ENCODE measurements at regions not wholly inside any gene's neighbourhood (a gene's known extent, or its start where the extent isn't known, plus 50 kb on each side); places are given as distances from the start of the nearest gene placed in this dataset.
"Not testable (repeated sequence)": the region's sequence is repeated elsewhere in the genome, so short reads cannot be mapped to it uniquely, and the experiment has no call there.

DNA sequence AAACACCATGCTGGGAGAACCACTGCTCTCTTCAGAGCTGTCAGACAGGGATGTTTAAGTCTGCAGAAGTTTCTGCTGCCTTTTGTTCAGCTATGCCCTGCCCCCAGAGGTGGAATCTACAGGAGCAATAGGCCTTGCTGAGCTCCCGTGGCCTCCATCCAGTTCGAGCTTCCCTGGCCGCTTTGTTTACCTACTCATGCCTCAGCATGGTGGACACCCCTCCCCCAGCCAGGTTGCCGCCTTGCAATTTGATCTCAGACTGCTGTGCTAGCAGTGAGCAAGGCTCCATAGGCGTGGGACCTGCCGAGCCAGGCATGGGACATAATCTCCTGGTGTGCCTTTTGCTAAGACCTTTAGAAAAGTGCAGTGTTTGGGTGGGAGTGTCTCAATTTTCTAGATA lies 307.3 kb upstream of the KAZN start:
- TF ChIP-seq, protein P1, sequence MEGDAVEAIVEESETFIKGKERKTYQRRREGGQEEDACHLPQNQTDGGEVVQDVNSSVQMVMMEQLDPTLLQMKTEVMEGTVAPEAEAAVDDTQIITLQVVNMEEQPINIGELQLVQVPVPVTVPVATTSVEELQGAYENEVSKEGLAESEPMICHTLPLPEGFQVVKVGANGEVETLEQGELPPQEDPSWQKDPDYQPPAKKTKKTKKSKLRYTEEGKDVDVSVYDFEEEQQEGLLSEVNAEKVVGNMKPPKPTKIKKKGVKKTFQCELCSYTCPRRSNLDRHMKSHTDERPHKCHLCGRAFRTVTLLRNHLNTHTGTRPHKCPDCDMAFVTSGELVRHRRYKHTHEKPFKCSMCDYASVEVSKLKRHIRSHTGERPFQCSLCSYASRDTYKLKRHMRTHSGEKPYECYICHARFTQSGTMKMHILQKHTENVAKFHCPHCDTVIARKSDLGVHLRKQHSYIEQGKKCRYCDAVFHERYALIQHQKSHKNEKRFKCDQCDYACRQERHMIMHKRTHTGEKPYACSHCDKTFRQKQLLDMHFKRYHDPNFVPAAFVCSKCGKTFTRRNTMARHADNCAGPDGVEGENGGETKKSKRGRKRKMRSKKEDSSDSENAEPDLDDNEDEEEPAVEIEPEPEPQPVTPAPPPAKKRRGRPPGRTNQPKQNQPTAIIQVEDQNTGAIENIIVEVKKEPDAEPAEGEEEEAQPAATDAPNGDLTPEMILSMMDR (IDR thresholded peaks at IDR 0.05) = not testable (repeated sequence)
- not testable (repeated sequence) for TF ChIP-seq NFE2L1 (CRISPR knock-in tag; IDR thresholded peaks at IDR 0.05); ZNF232 (CRISPR knock-in tag; IDR thresholded peaks at IDR 0.05); MYBL2 (CRISPR knock-in tag; IDR thresholded peaks at IDR 0.05); TP53 (CRISPR knock-in tag; IDR thresholded peaks at IDR 0.05); KAT7 (CRISPR knock-in tag; IDR thresholded peaks at IDR 0.05; ENCODE audit: borderline replicate concordance); ESRRA (CRISPR knock-in tag; IDR thresholded peaks at IDR 0.05; ENCODE audit: borderline replicate concordance); AFF4 (CRISPR knock-in tag; IDR thresholded peaks at IDR 0.05; ENCODE audit: borderline replicate concordance); ETV6 (CRISPR knock-in tag; IDR thresholded peaks at IDR 0.05); ZNF416 (CRISPR knock-in tag; IDR thresholded peaks at IDR 0.05); JUN (CRISPR knock-in tag; IDR thresholded peaks at IDR 0.05)
- TF ChIP-seq, protein P2, sequence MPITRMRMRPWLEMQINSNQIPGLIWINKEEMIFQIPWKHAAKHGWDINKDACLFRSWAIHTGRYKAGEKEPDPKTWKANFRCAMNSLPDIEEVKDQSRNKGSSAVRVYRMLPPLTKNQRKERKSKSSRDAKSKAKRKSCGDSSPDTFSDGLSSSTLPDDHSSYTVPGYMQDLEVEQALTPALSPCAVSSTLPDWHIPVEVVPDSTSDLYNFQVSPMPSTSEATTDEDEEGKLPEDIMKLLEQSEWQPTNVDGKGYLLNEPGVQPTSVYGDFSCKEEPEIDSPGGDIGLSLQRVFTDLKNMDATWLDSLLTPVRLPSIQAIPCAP (CRISPR knock-in tag; IDR thresholded peaks at IDR 0.05) = not testable (repeated sequence)
